Transverse colon (tissue), 4 donors: ENCODE measurements at regions not wholly inside any gene's neighbourhood (a gene's known extent, or its start where the extent isn't known, plus 50 kb on each side); places are given as distances from the start of the nearest gene placed in this dataset.

Experiments used
- DNase-seq: peaks from one replicate; pipeline ENCODE4 v3.0.0-alpha.2; 2019
- H3K27ac ChIP-seq, 4 donors: fragments of 200-600 bp; sonication (generic); 2 replicates each; pipeline ENCODE4 v1.5.1; 2016 to 2018; ENCODE audit warnings: inconsistent platforms in 4 of 4
- H3K27me3 ChIP-seq: fragments of 200-600 bp; sonication (generic); 2 replicates; pipeline ENCODE4 v1.5.1; 2017; ENCODE audit warnings: inconsistent platforms
- H3K36me3 ChIP-seq, 4 donors: fragments of 200-600 bp; sonication (generic); 2 replicates each; pipeline ENCODE4 v1.5.1; 2017 to 2019; ENCODE audit warnings: inconsistent platforms in 4 of 4
- H3K4me1 ChIP-seq, 4 donors: fragments of 200-600 bp; sonication (generic); 2 replicates each; pipeline ENCODE4 v1.5.1; 2017 to 2020; ENCODE audit warnings: inconsistent platforms in 4 of 4
- H3K4me3 ChIP-seq, 4 donors: fragments of 200-600 bp; sonication (generic); 1 replicate in 1 of 4; 2 replicates in 3 of 4; pipeline versions ENCODE4 v1.5.1 to v1.6.1; 2017 to 2019; ENCODE audit warnings: inconsistent platforms in 4 of 4
- H3K9me3 ChIP-seq, 2 donors: fragments of 200-600 bp; sonication (generic); 2 replicates each; pipeline ENCODE4 v1.5.1; 2017 to 2019; ENCODE audit warnings: inconsistent platforms in 2 of 2
- EP300 ChIP-seq: sonication (generic); formaldehyde crosslinking; IDR thresholded peaks from one replicate; pipeline ENCODE4 v1.6.1; 2017; ENCODE audit warnings: antibody characterized with exemption, low read depth
- POLR2A ChIP-seq: fragments of 450-650 bp; IDR thresholded peaks from one replicate; pipeline ENCODE4 v1.6.1; 2016; ENCODE audit warnings: antibody characterized with exemption, mild to moderate bottlenecking, moderate library complexity
- POLR2AphosphoS5 ChIP-seq, 3 donors: sonication (generic); formaldehyde crosslinking; IDR thresholded peaks; one replicate each; pipeline ENCODE4 v1.6.1; 2016; ENCODE audit warnings: antibody characterized with exemption in 3 of 3
- WGBS, 2 donors: methylation state at CpG; one replicate each; pipeline ENCODE4 v1.1.5; 2018; ENCODE audit warnings: low coverage in 1 of 2; 5-methylcytosine and 5-hydroxymethylcytosine counted together
- in situ Hi-C, 4 donors: fragments of 200-750 bp; cut with MboI; loops; one replicate each; pipeline versions ENCODE4 v1.15.0 to v1.15.1; 2017; ENCODE audit warnings: low sequenced_read_pairs in 3 of 4, low pct_ligation_motif_present in 1 of 4, low pct_unique_long_range_greater_than_20kb in 1 of 4
- intact Hi-C: fragments of 100-400 bp; cut with DNase I; formaldehyde crosslinking; loops from one replicate; pipeline ENCODE4 v1.15.1; 2023; ENCODE audit warnings: low total_unique reads
- TF ChIP-seq, protein P1 (sequence below), 5 experiments: fragments of 200-600 bp in 3 of 5; fragments of 450-650 bp in 2 of 5; sonication (generic) in 3 of 5; IDR thresholded peaks; 1 replicate in 2 of 5; 2 replicates in 3 of 5; pipeline ENCODE4 v1.5.1; 2016 to 2017; ENCODE audit warnings: antibody characterized with exemption in 5 of 5, inconsistent platforms in 3 of 5, mild to moderate bottlenecking in 2 of 5, moderate library complexity in 1 of 5

- Histone ChIP-seq H3K4me3 (no peak overlapping the region), H3K9me3 (no peaks in the 10 kb centered on the region), H3K27ac (no peak overlapping the region), H3K36me3 (no peaks in the 10 kb centered on the region), H3K4me1 (no peaks in the 10 kb centered on the region), H3K27me3 (no peaks in the 10 kb centered on the region)
- WGBS, 2 donors, result 72 to 86% methylated on average over 3 of the region's 3 CpGs
- no peak for DNase-seq
- in situ Hi-C loops, result no loop called here
- no peak for TF ChIP-seq POLR2AphosphoS5 (IDR thresholded peaks at IDR 0.05)
- TF ChIP-seq EP300, result no peak
- no peak for TF ChIP-seq POLR2A
- TF ChIP-seq, protein P1, sequence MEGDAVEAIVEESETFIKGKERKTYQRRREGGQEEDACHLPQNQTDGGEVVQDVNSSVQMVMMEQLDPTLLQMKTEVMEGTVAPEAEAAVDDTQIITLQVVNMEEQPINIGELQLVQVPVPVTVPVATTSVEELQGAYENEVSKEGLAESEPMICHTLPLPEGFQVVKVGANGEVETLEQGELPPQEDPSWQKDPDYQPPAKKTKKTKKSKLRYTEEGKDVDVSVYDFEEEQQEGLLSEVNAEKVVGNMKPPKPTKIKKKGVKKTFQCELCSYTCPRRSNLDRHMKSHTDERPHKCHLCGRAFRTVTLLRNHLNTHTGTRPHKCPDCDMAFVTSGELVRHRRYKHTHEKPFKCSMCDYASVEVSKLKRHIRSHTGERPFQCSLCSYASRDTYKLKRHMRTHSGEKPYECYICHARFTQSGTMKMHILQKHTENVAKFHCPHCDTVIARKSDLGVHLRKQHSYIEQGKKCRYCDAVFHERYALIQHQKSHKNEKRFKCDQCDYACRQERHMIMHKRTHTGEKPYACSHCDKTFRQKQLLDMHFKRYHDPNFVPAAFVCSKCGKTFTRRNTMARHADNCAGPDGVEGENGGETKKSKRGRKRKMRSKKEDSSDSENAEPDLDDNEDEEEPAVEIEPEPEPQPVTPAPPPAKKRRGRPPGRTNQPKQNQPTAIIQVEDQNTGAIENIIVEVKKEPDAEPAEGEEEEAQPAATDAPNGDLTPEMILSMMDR (IDR thresholded peaks at IDR 0.05), result no peak
- intact Hi-C loops, result no loop called here
Measured at GRCh38 chr4:31015123-31015522, 295.0 kb downstream of the PCDH7 start.

GRCh38 chr4:31016322-31017061, 296.3 kb downstream of the PCDH7 start:
- in situ Hi-C loops, result no loop called here
- 94 to 100% methylated on average over 1 to 2 of the region's 2 CpGs for WGBS, 2 donors
- TF ChIP-seq EP300 (no peak), POLR2A (no peak), POLR2AphosphoS5 (IDR thresholded peaks at IDR 0.05) (no peak)
- TF ChIP-seq, protein P1 (IDR thresholded peaks at IDR 0.05), result no peak
- Histone ChIP-seq H3K27ac (no peak overlapping the region), H3K36me3 (no peaks in the 10 kb centered on the region), H3K27me3 (no peaks in the 10 kb centered on the region), H3K4me1 (no peaks in the 10 kb centered on the region), H3K4me3 (no peak overlapping the region), H3K9me3 (no peaks in the 10 kb centered on the region)
- no peak for DNase-seq
- intact Hi-C loops, result no loop called here

DNA sequence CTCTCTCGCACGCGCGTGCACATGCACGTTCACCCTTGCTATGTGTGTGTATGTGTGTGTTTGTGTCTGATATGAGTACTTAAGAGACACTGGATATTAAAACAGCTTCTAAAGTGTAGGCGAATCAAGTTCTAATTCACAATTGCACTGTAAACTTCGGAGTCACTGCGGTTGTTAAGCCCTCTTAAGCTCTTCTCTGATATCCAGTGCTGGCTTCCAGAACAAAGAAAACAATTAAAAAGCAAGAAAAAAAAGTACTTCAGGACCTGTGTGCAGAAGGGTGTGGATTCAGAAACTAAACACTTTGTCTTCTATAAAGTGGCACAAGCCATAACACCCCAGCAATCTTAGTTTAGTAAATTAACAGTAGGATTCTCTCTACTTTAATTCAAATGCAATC, 300.2 kb downstream of the PCDH7 start:
- Histone ChIP-seq H3K9me3 (no peaks in the 10 kb centered on the region), H3K4me1 (peaks cover 0 to 7% (median 3%) of the 10 kb centered on the region in 4 donors), H3K36me3 (no peaks in the 10 kb centered on the region), H3K27ac (no peak overlapping the region), H3K4me3 (no peak overlapping the region), H3K27me3 (no peaks in the 10 kb centered on the region)
- in situ Hi-C loops, result no loop called here
- TF ChIP-seq POLR2A (no peak), EP300 (no peak), POLR2AphosphoS5 (IDR thresholded peaks at IDR 0.05) (no peak)
- TF ChIP-seq, protein P1 (IDR thresholded peaks at IDR 0.05), result no peak
- 64 to 74% methylated on average over 8 of the region's 8 CpGs for WGBS, 2 donors
- DNase-seq, result no peak
- intact Hi-C loops, result no loop called here

- Histone ChIP-seq H3K9me3 (no peaks in the 10 kb centered on the region), H3K27me3 (no peaks in the 10 kb centered on the region), H3K27ac (no peak overlapping the region), H3K36me3 (no peaks in the 10 kb centered on the region), H3K4me1 (peaks cover 0 to 7% (median 3%) of the 10 kb centered on the region in 4 donors), H3K4me3 (no peak overlapping the region)
- in situ Hi-C loops, result no loop called here
- DNase-seq, result no peak
- 56 to 75% methylated on average over 2 of the region's 2 CpGs for WGBS, 2 donors
- TF ChIP-seq, protein P1 (IDR thresholded peaks at IDR 0.05), result no peak
- TF ChIP-seq POLR2AphosphoS5 (IDR thresholded peaks at IDR 0.05), result no peak
- TF ChIP-seq POLR2A, result no peak
- TF ChIP-seq EP300, result no peak
- intact Hi-C loops, result no loop called here
Measured at GRCh38 chr4:31021008-31021407, 300.8 kb downstream of the PCDH7 start.
